GM19452 (cell line): ENCODE measurements at regions not wholly inside any gene's neighbourhood (a gene's known extent, or its start where the extent isn't known, plus 50 kb on each side); places are given as distances from the start of the nearest gene placed in this dataset.
A peak's percentile ranks its signal among the peaks of the same experiment; 100 is the strongest.

Experiments used
- ATAC-seq: cut with Tn5 transposase; IDR thresholded peaks from one replicate; pipeline ENCODE4 v1.9.1; 2021; ENCODE audit not compliant: unreplicated experiment

DNA sequence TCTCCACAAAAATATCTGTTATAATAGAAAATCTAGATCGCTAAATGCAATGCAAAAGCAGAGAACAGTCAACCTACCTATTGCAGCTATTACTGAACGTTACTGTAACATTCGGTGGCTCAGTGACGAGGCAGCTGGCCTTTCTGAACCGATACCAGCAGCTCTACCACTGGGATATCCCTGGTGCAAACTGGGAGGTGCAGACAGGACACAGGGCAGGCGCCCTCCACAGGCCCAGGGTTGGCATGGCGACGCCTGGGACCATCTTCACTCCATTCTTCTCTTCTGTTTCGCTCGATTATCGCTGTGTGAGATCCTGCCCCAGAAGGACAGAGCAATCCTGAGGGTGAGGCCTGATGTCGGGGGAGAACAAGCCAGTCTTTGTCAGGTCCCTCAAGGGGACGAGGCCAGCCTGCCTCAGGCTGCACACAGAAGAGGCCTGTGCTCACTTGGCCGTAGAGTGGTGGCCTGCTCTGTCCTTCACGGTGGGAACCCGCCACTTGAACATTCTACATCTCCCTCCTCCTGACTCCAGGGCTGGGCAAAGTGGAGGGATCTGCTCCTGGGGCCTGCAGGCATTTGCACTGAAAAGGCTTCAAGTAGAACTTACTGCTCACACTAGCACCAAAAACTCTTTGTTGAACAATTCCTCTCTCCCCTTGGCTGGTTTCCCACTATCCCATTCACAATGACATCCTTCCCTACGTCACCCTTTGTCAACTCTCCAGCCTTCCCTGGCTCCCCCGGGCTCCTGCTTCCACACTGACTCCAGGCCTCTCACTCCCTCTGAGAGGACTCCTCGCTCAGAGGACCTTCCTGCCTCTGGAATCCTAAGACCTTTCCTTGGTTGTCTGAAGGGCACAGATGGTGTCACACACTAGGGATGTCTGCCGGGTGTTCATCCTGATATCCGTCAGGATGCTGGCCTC, 49.7 kb downstream of the CYRIA start:
- ATAC-seq, result no peak

GRCh38 chr2:16615246-16615645, 50.4 kb downstream of the CYRIA start:
- ATAC-seq, result no peak

- no peak for ATAC-seq
Observed at GRCh38 chr2:16614314-16614860, 51.2 kb downstream of the CYRIA start.

DNA sequence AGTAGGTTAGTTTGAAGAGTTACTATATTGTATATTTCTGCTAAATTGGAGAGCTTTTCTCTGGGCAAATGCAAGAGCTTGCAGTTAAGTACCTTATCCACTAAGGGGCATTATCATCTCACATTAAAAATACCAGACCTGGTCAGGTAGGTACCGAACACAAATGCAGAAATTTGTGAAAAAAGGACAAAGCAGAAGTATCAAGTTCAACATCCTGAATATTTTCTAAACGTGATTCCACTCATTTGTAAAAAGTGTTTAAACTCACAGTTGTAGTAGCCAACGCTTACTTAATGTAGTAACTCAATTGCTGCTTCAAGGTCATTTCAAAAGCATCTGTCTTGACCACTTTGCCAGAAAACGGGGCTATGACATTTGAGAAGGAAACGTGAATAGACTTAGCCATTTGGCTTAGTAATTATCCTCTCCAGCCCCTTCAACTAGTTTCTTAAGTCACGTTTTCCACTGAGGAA, 52.1 kb downstream of the CYRIA start:
- no peak for ATAC-seq

GRCh38 chr2:16612490-16612889, 53.1 kb downstream of the CYRIA start:
- no peak for ATAC-seq

DNA sequence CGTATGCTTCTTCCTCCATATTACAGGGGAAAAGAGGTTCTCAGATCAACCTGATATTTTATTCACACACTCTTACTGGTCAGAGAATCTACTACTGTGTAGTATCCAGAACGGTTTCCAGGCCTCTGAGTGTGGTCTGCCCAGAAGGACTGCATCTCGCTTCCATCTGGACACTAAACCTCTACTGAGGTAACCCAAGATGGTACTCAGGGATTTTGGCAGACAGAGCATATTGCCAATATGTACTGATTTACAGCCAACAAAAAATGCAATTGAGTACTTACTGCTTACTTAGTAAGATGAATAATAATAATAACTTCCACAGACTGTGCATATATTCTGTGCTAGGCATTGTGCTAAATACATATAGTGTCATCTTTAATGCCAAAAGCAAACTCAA, 55.8 kb downstream of the CYRIA start:
- no peak for ATAC-seq

GRCh38 chr2:16608661-16609643, 56.7 kb downstream of the CYRIA start:
- peak; percentile 92 for ATAC-seq

- no peak for ATAC-seq
Observed at GRCh38 chr2:16607301-16607700, 58.3 kb downstream of the CYRIA start.

DNA sequence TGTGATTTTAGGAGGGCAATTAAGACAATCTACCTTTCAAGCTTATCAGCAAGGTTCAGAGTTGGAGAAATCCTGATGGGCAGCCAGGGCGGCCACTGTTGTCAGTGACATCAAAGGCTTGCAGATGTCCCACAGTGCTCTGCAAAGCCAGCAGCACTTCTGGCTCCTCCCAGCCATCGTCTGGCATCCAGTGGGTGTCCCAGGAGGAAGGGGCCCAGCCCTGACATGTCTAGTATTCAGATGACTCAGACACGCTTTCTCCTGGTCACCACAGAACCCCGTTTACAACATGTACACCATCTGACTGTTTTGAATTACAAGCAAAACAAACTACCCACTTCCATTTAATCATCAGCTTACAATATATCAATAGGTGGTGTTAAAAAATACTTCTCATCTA, 61.4 kb downstream of the CYRIA start:
- ATAC-seq, result no peak

- ATAC-seq, result no peak
Observed at GRCh38 chr2:16591370-16591933, 74.2 kb downstream of the CYRIA start.

DNA sequence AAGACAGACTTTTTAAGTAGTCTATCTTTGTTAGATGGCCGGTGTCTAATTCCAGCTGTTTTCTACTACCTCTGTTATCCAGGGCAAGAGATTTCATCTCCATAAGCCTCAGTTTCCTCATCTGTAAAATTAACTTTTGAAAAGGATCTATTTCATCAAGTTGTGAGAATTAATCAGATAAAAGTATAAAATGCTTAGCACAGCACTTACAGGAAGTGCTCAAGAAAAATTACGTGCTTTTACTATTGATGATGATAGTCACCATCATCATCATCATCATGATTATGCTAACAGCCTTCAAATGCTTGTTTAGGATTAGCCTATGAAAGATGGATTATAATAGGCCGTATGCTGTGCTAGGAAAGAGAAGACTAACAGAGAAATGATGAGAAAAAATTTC, 76.2 kb downstream of the CYRIA start:
- ATAC-seq, result no peak

DNA sequence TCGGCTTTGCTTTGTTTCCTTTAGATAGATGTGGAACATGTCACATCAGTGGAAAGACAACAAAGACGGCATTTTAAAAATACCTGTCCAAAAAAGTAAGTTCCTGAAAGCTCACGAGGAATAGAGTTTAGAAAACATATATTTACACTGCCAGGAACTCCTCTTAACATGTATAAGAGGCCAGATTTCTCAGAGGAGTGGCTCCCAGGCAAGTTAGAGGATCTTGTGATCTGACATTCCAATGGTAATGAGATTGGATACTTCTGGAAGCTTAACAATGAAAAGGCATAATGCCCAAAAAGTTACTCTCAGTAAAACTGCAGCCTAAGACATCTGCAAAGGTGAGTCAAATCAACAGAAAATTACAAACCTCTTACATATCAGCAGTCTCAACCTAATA, 77.1 kb downstream of the CYRIA start:
- ATAC-seq, result no peak

- ATAC-seq, result no peak
Observed at GRCh38 chr2:16587601-16588000, 78.0 kb downstream of the CYRIA start.

- ATAC-seq, result no peak
Observed at GRCh38 chr2:16584824-16585540, 80.7 kb downstream of the CYRIA start.

GRCh38 chr2:16584084-16584483, 81.5 kb downstream of the CYRIA start:
- no peak for ATAC-seq

GRCh38 chr2:16581241-16581640, 84.4 kb downstream of the CYRIA start:
- no peak for ATAC-seq

DNA sequence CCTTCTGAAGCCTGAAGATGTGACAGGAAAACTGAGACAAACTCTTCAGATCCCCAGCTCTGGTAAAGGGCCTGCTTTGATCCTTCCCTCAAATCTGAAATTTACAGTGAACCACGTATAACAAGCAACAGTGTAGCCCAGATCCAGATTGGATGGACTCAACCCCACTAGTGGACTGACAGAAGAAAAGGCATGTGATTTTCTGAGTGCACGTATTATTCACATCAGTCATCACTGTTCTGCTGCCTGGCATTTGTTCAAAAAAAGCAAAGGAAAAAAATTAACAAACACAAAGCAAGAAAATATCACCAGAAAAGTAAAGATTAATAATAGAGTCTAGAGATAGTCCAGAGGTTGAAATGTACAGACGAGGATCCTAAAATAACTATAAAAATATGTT, 87.6 kb downstream of the CYRIA start:
- no peak for ATAC-seq

DNA sequence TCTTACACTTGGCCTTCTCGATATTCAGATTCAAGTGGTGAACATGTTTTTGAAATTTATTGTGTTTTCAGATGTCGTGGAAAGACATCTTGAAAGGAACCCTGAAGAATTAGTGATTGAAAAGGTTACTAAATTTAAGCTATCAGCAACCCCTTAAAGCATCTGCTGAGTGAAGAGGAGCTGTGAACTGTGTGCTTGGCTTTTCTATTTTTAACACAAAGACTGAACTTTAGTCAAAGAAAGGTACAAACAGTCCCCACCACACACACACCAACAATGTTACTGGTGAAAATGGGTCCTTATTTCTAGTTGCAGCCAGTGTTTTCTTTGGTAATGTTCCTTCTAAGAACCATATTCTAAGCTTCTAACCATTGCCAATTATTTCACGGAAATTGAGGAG, 95.1 kb downstream of the CYRIA start:
- no peak for ATAC-seq

- no peak for ATAC-seq
Observed at GRCh38 chr2:16568998-16569784, 96.4 kb downstream of the CYRIA start.

- ATAC-seq, result no peak
Observed at GRCh38 chr2:16566701-16567100, 98.9 kb downstream of the CYRIA start.
